G401 (cell line): ENCODE measurements at regions not wholly inside any gene's neighbourhood (a gene's known extent, or its start where the extent isn't known, plus 50 kb on each side); places are given as distances from the start of the nearest gene placed in this dataset.
"Not testable (repeated sequence)": the region's sequence is repeated elsewhere in the genome, so short reads cannot be mapped to it uniquely, and the experiment has no call there.

Experiments
- DNase-seq: peaks from one replicate; pipeline ENCODE4 v3.0.0-alpha.2; 2015; ENCODE audit warnings: low spot score
- in situ Hi-C: cut with HindIII; loops from 2 replicates; pipeline ENCODE4 v1.10.0; 2016; ENCODE audit warnings: low sequenced_read_pairs, mixed read lengths

GRCh38 chr19:13712767-13713201 is 51.5 kb upstream of the MRI1 start:
- no peak for DNase-seq
- in situ Hi-C loops: no loop called here

DNA sequence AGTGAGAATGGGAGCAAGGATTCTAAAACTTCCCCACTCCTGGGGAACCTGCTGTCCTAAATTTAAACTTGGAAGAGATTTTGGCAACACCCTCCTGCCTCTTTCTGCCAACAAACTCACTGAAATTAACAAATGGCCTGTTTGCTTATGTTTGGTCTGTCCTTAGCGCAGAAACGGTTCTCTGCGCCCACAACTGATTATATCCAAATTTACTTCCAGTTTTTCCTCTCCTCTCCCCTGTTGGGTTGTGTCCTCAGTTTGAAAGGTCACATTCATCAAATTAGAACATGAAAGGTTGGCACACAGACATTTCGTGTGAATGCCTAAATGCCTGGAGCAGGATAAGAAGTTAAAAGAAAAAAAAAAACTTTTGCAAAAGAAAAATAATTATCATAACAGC is 56.4 kb upstream of the MRI1 start:
- in situ Hi-C loops: no loop called here

GRCh38 chr19:13705928-13706447 is 58.3 kb upstream of the MRI1 start:
- no peak for DNase-seq
- in situ Hi-C loops: no loop called here

More for the DNA sequence above, 56.4 kb upstream of the MRI1 start:
- peak; percentile 29 for DNase-seq

- no peak for DNase-seq
- in situ Hi-C loops: no loop called here
These were observed 59.1 kb upstream of the MRI1 start for GRCh38 chr19:13705201-13705600.

- in situ Hi-C loops: no loop called here
- no peak for DNase-seq
These were observed 62.7 kb upstream of the MRI1 start for GRCh38 chr19:13701624-13702023.

GRCh38 chr19:13700621-13701020 is 63.7 kb upstream of the MRI1 start:
- in situ Hi-C loops: no loop called here
- no peak for DNase-seq

DNA sequence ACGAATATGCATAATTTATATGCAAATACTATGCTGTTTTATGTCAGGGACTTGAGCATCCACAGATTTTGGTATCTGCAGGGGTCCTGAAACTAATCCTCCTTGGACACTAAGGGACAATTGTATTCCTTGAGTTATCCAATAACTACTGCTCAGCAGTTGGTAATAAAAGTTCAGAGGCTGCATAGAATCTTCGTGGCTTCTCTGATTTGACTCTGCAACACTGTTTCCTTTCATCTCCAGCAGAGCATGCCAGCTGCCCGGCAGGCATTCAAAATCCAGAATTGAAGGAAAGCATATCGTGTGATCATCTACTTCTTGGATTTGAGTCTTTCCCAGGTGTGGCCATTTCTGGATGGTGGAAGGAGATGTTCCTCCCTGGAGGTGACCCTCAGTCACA is 64.5 kb upstream of the MRI1 start:
- DNase-seq: no peak
- in situ Hi-C loops: no loop called here

DNA sequence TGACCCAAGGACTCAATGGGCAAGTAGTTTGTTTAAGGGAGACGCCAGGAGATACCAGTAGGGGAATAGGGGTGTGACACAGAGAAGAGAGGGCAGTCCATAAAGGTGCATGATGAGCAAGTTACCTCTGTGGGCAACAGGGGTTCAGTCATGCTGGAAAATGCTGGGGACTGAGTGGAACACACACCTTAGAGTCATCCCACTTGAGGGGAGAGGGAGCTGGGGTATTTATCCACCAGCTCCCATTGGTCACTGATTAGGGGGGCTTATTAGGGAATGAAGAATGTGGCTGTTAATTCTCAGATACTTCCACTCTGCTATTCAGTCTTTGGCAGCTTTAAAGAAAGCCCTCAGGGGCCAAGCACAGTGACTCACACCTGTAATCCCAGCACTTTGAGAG is 67.5 kb upstream of the MRI1 start:
- no peak for DNase-seq
- in situ Hi-C loops: no loop called here

GRCh38 chr19:13693889-13694288 is 70.4 kb upstream of the MRI1 start:
- in situ Hi-C loops: no loop called here
- DNase-seq: no peak

DNA sequence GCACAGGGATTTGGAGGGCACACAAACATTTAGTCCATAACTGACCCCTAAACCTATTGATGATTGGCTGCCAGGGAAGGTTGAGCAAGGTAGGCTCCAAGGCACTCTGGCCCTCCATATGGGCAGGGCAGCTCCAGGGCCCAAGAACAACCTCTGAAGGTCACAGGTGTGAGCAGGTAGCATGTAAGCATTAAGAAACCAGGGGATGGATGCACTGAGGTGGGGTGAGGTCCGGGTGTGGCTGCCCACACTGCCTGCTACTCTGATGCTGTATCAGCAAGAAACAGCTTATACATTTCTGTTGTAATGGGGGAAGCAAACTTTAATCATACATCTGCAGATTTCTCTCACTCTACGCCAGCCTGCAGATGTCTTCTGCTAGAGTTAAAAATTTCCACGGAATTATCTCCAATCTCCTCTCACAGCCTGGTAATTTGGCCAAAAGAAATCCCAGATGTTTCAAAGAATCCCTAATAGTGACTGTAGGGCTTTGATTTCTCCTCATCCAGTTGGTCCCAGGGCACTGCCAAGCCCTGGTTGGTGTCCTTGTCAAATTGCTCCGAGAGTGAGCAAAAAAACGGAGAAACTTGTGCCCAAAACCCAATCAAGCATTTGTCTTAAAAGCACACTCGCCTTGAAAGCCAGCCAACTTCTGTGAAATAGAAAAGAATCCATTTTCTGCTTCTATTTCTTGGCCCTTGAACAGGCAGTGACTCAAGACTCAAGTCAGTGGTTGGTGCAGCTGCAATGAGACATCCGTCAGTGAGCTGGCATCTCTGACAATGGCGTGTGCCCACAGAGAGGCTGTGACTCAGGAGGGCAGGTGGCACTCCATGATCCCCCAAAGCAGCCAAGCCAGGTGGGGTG is 72.5 kb upstream of the MRI1 start:
- peak; percentile 63 for DNase-seq
- in situ Hi-C loops: no loop called here

GRCh38 chr19:13689085-13689484 is 75.2 kb upstream of the MRI1 start:
- in situ Hi-C loops: no loop called here
- peak; percentile 32 for DNase-seq

DNA sequence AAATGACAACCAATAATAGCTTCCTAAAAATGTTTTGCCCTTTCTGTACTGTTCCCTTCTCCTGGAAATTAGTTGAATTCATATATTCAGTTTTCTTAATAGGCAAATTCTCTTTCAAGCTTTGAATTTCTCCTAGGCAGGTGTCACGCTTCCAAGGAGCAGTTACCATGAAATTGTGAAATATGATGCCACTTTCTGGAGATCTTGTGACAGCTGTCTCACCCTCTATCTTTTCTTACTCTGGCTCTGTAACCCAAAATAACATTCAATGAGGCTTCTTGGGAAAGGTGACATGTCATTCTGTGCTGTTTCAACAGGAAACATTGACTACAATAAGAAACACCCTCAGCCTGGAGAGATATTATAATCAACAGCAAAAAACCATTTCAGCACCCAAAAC is 80.3 kb upstream of the MRI1 start:
- no peak for DNase-seq
- in situ Hi-C loops: no loop called here

DNA sequence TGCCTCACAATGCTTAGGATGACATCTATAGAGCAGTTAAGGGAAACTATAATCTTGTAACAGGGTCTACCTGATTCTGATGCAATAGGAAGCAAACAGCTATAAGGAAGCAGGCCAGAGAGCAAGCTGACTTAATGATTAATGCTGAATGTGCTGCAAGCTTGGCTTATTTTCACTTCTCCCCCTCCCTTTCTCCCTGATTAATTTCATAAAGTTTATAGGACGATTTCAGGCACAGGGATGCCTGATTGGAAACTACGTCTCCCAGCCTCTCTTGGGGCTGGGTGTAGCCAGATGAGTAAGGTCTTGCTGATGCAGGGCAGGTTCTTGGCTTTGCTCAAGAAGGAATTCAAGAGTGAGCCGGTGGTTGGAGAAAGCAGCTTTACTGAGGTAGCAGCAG is 82.8 kb upstream of the MRI1 start:
- DNase-seq: no peak

GRCh38 chr19:13680708-13681360 is 83.5 kb upstream of the MRI1 start:
- DNase-seq, in situ Hi-C loops: not testable (repeated sequence)

More for the DNA sequence above, 82.8 kb upstream of the MRI1 start:
- in situ Hi-C loops: no loop called here

- in situ Hi-C loops, DNase-seq: not testable (repeated sequence)
These were observed 87.4 kb upstream of the MRI1 start for GRCh38 chr19:13676967-13677366.

GRCh38 chr19:13672480-13673175 is 91.7 kb upstream of the MRI1 start:
- in situ Hi-C loops, DNase-seq: not testable (repeated sequence)

GRCh38 chr19:13670846-13671245 is 93.5 kb upstream of the MRI1 start:
- no peak for DNase-seq
- in situ Hi-C loops: no loop called here

GRCh38 chr19:13669780-13670355 is 94.5 kb upstream of the MRI1 start:
- in situ Hi-C loops: no loop called here
- DNase-seq: no peak

- in situ Hi-C loops: no loop called here
- DNase-seq: no peak
These were observed 95.4 kb upstream of the MRI1 start for GRCh38 chr19:13668964-13669363.
